ENCODE measurements at regions not wholly inside any gene's neighbourhood (a gene's known extent, or its start where the extent isn't known, plus 50 kb on each side); places are given as distances from the start of the nearest gene placed in this dataset.

DNA sequence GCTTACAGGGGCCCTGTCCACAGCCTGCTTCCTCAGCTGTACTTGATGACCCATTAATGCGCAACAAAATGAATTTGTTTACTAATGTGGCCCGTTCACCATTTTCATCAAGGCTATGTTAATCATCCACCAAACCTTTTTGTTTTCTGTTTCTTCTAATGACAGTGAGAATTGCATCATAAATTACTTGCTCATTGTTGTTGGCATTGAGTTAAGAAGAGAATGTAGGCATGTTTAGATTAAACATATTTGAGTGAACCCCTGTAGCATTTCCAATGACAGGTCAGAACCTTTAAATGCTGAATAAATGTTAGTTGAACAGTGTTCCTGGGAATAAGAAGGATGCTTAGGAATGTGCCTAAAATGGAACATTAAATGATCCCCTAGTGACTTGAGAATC is 183.4 kb downstream of the SPRY1 start:
- TF ChIP-seq, protein P1, sequence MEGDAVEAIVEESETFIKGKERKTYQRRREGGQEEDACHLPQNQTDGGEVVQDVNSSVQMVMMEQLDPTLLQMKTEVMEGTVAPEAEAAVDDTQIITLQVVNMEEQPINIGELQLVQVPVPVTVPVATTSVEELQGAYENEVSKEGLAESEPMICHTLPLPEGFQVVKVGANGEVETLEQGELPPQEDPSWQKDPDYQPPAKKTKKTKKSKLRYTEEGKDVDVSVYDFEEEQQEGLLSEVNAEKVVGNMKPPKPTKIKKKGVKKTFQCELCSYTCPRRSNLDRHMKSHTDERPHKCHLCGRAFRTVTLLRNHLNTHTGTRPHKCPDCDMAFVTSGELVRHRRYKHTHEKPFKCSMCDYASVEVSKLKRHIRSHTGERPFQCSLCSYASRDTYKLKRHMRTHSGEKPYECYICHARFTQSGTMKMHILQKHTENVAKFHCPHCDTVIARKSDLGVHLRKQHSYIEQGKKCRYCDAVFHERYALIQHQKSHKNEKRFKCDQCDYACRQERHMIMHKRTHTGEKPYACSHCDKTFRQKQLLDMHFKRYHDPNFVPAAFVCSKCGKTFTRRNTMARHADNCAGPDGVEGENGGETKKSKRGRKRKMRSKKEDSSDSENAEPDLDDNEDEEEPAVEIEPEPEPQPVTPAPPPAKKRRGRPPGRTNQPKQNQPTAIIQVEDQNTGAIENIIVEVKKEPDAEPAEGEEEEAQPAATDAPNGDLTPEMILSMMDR (conservative IDR thresholded peaks at IDR 0.05): no peak
- H3K9me3 Mint-ChIP-seq: peaks cover 6% of the 10 kb centered on the region

DNA sequence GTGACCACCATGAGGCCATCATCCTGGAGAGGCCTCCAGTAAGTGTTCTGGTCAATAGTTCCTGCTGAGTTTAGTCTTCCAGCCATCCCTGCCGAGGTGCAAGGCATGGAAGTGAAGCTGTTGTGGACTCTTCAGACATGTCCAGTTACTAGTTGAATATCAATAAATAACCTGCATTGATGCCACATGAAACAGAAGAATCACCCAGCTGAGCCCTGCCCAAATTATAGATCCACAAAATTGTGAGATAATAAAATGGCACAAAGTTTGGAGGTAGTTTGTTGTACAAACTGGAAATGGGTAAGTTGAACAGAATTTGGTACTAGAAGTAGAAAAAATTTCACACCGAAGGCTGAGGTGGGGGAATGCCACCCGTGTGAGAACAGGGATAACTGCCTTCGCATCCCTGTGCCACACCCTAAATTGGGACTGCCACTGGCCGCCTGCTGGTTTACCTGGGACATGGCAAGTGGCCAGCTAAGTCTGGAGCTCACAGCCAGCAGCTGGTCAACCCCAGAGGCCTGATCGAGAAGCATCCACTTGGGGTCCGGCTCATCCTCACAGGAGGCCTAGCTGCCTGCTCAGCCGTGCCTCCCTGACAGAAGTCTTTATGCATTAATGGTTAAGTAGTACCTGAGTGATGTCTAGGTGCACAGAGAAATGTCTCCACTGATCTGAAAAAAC is 184.5 kb downstream of the SPRY1 start:
- TF ChIP-seq, protein P1 (conservative IDR thresholded peaks at IDR 0.05): no peak
- peaks cover 9% of the 10 kb centered on the region for H3K36me3 Mint-ChIP-seq (ENCODE audit: low read depth)
- peaks cover 6% of the 10 kb centered on the region for H3K9me3 Mint-ChIP-seq
- H3K4me1 Mint-ChIP-seq: peaks cover 20% of the 10 kb centered on the region
- no peak overlapping the region for H3K27ac Mint-ChIP-seq (ENCODE audit: unreplicated experiment)
- DNase-seq (ENCODE audit: low read depth, low spot score): no peak
- no peaks in the 10 kb centered on the region for H3K27me3 Mint-ChIP-seq (ENCODE audit: low read depth)
- H3K4me3 Mint-ChIP-seq: no peak overlapping the region

More for the DNA sequence above, 183.4 kb downstream of the SPRY1 start:
- no peak for DNase-seq (ENCODE audit: low read depth, low spot score)
- Mint-ChIP-seq H3K27ac (ENCODE audit: unreplicated experiment) (no peak overlapping the region), H3K4me3 (no peak overlapping the region), H3K27me3 (ENCODE audit: low read depth) (no peaks in the 10 kb centered on the region), H3K36me3 (ENCODE audit: low read depth) (peaks cover 9% of the 10 kb centered on the region), H3K4me1 (peaks cover 15% of the 10 kb centered on the region)

DNA sequence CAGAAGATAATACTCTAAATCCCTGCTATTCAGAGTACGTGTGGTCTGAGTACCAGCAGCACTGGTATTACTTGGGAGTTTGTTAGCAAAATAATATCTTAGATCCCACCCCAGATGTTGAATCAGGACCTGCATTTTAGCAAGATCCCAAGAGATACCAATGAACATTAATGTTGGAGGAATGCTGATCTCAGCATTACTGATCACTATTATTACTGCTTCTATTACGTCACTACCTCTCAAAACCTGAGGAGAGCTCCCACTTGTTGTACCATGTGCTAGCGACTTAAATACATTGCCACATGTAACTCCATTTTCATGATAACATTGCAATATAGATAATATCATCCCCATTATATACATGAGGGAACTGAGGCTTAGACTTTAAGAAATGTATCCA is 185.2 kb downstream of the SPRY1 start:
- Mint-ChIP-seq H3K4me3 (no peak overlapping the region), H3K27ac (ENCODE audit: unreplicated experiment) (no peak overlapping the region), H3K4me1 (peaks cover 16% of the 10 kb centered on the region), H3K36me3 (ENCODE audit: low read depth) (peaks cover 9% of the 10 kb centered on the region), H3K27me3 (ENCODE audit: low read depth) (no peaks in the 10 kb centered on the region), H3K9me3 (peaks cover 6% of the 10 kb centered on the region)
- no peak for DNase-seq (ENCODE audit: low read depth, low spot score)
- TF ChIP-seq, protein P1 (conservative IDR thresholded peaks at IDR 0.05): no peak

DNA sequence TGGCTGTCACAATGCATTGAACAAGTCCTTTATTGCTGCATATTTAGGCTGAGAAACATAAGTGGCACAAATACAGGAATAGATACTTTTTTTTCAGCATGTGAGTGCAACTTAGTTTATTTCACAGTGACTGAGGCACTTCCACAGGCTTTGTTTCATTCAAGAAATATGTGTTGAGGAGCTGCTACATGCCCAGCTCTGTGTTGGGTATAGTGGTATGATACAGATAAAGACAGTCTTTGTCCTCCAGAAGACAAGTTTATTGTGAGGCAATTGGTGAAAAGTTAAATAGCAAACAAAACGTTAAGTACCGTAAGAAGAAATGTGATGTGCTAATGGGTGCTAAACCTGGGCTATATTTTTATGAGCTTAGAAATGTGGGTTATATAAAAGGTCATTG is 186.4 kb downstream of the SPRY1 start:
- Mint-ChIP-seq H3K9me3 (peaks cover 6% of the 10 kb centered on the region), H3K36me3 (ENCODE audit: low read depth) (peaks cover 9% of the 10 kb centered on the region), H3K4me3 (no peak overlapping the region), H3K27ac (ENCODE audit: unreplicated experiment) (no peak overlapping the region), H3K27me3 (ENCODE audit: low read depth) (no peaks in the 10 kb centered on the region), H3K4me1 (peaks cover 17% of the 10 kb centered on the region)
- DNase-seq (ENCODE audit: low read depth, low spot score): no peak
- TF ChIP-seq, protein P1 (conservative IDR thresholded peaks at IDR 0.05): no peak

DNA sequence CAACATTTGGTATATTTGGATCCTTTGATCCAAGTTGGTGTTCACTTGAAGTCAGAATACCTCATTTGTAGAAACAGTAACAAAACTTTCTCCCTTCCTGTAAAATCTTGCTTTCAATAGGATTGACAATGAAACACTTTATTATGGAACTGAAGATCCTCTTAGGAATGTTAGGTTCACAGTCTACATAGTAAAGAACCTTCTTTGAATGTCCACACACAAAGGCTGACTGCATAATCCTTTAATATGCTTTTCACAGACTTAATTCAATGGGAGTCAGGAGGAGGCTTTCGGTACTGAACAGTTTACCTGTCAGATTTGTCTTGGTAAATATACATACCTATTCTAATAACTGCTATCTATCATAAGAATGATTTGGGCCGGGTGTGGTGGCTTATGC is 188.5 kb downstream of the SPRY1 start:
- DNase-seq (ENCODE audit: low read depth, low spot score): no peak
- H3K4me3 Mint-ChIP-seq: no peak overlapping the region
- H3K36me3 Mint-ChIP-seq (ENCODE audit: low read depth): peaks cover 9% of the 10 kb centered on the region
- H3K4me1 Mint-ChIP-seq: peaks cover 29% of the 10 kb centered on the region
- peaks cover 6% of the 10 kb centered on the region for H3K9me3 Mint-ChIP-seq
- TF ChIP-seq, protein P1 (conservative IDR thresholded peaks at IDR 0.05): no peak
- H3K27me3 Mint-ChIP-seq (ENCODE audit: low read depth): no peaks in the 10 kb centered on the region
- no peak overlapping the region for H3K27ac Mint-ChIP-seq (ENCODE audit: unreplicated experiment)
